ENCODE measurements at regions not wholly inside any gene's neighbourhood (a gene's known extent, or its start where the extent isn't known, plus 50 kb on each side); places are given as distances from the start of the nearest gene placed in this dataset.

- no peak for DNase-seq (ENCODE audit: low read depth)
Measured at GRCh38 chr20:48463916-48464315, 363.9 kb downstream of the PREX1 start.

GRCh38 chr20:48463096-48463720, 364.6 kb downstream of the PREX1 start:
- no peak for DNase-seq (ENCODE audit: low read depth)

DNA sequence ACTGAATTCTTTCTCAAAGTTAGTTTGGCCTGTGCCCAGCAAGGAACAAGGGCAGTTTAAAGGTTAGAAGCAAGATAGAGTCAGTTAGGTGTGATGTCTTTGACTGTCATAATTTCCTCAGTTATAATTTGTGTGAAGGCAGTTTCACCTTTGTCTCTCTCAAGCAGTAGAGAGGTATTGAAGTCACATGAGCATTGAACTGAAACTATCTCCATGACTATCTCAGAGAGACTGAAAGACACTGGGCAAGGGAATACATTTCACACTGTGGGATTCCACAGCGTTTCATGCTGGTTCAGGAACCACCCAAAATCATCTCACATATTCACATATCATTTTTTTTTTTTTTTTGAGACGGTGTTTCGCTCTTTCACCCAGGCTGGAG, 366.1 kb downstream of the PREX1 start:
- DNase-seq (ENCODE audit: low read depth), result no peak

- no peak for DNase-seq (ENCODE audit: low read depth)
Measured at GRCh38 chr20:48461091-48461734, 366.6 kb downstream of the PREX1 start.

DNA sequence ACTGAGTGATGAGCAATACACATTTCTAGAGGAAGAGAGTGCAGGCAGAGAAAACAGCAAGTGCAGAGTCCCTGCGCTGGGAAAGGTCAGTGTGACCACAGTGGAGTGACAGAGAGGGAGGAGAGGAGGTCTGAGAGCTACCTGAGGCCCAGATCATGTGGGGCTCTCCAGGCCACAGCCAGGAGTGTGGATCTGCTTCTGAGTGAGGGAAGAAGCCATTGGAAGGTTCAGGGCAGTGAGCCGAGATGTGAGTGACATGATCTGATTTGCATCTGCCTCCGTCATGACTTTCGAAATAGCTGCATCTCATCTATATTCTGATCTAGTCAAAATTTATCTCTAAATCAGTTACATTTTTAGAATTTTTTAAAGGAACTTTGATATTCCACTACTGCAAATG, 367.1 kb downstream of the PREX1 start:
- DNase-seq (ENCODE audit: low read depth), result no peak

GRCh38 chr20:48459722-48460395, 367.9 kb downstream of the PREX1 start:
- DNase-seq (ENCODE audit: low read depth), result no peak

DNA sequence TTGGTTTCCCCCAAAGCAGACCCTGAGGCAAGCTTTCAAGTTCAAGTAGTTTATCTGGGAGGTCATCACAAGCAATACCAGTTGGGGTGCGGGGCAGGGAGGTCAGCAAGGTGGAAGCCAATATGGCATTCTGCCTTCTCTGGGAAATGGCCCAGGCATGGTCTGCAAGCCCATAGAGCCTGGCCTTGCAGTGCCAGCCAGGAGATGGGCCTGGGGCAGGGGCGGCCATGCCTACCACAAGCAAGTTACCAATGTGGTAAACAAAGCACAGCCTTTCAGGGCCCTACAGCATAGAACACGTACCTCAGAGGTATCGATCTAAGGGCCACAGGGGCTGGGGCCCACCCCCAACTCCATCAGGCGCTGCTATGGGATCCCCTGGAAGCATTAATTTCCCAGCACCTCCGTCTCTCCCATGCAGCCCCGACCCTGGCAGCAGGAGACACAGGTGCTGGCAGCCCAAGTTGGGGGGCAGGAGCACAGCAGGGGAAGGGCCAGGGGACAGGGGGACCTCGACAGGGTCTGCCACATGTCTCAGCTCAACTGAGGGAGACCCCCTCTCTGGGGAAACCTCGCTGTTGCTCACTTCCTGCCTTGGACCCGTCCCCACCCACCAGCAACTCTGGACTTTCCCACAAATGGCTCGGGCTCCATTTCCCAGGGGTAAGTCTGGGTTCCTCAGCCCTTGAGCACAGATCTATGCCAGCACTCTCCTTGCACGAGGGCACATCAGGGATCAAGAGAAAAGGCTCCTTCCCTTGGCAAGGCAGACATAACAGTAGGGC, 369.0 kb downstream of the PREX1 start:
- DNase-seq (ENCODE audit: low read depth), result no peak

DNA sequence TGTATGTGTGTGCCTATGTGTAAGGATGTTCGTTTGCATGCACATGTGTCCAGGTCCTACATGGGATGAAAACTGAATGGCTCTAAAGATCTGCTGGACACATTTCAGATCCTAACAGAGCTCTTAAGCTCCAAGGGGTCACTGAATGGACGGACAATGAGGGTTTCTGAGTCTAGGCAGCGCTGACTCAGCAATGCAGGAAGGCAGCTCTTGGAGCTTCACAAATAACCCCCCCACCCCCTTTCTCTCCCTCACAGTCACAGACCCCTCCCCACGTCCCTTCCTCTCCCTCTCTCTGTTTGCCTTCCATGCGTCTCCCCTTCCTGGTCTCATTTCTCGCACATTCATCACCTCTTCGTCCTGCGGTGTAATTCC, 369.8 kb downstream of the PREX1 start:
- DNase-seq (ENCODE audit: low read depth), result no peak

- DNase-seq (ENCODE audit: low read depth), result no peak
Measured at GRCh38 chr20:48457193-48458002, 370.4 kb downstream of the PREX1 start.

DNA sequence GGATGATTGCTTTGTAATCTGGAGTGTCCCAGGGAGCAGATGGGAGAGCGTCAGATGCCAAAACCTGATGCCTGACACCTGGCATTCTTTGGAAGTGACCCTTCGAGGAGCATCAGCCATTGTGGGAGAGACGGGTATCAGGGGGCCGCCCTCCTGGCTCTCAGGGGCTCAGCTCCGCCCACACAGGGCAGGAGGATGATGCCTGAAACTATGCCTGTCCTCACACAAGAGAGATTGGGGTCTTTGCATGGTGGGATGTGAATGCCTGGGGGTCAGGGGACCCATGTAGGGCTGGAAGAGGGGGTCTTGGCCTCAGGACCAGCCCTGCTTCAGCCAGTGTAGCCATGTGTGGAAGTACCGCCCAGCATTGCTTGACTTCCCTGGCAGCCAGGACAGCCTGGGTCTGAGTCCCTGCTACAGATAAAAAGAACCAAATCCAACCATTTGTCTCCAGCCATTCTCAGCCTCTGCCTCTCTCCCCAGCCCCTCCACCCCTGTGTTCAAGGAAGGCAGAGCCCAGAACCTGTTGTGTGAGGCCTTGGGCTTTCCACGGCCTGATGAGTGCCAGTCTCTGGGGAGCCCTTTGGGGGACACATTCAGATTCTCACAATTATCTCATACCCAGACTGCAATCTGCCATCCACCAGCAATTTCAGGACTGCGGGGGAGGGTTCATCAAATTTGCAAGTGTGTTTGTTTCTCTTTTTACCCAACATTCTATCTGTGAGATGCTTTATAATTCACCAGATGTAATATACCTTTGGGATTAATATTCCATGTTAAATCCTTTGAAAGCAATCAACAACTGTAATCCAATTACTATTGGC, 371.2 kb downstream of the PREX1 start:
- DNase-seq (ENCODE audit: low read depth), result no peak

GRCh38 chr20:48455651-48456365, 372.0 kb downstream of the PREX1 start:
- no peak for DNase-seq (ENCODE audit: low read depth)

DNA sequence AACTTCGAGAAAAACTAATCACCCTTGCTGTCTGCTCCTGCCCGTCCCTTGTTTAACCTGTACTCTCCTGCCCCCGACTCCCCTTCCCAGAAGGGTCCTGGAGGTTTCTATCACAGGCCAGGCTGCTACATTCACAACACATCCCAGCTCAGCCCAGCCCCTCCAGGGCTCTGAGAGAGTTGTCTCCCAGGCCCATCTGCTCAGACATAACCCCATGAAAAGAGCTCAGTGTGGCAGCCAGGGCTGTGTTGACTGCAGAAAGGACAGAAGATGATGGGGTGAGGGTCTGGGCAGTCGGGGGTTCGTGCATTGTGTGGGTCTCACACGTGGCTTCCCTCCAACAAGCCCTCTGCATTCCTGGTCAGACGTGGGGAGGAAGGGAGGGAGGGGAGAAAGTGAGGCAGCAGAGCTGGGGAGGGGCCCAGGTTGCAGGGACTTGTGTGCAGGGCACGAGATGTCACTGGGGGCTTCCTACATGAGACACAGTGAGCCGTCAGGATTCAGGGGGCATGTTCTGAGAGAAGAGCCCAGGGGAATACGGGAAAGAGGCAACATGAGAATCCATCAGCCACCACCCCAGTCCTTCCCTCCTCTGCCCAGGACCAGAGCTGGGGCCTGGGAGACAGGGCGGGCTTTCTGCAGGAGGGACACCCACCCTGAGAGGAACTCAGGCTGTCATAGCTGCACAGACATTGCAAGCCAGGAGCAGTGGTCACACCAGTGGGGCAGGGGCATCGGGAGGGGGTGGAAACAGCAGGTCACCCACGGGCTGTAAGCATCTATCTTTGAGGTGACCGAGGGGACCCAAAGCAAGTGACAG, 372.9 kb downstream of the PREX1 start:
- no peak for DNase-seq (ENCODE audit: low read depth)

GRCh38 chr20:48453477-48454093, 374.2 kb downstream of the PREX1 start:
- DNase-seq (ENCODE audit: low read depth), result no peak

DNA sequence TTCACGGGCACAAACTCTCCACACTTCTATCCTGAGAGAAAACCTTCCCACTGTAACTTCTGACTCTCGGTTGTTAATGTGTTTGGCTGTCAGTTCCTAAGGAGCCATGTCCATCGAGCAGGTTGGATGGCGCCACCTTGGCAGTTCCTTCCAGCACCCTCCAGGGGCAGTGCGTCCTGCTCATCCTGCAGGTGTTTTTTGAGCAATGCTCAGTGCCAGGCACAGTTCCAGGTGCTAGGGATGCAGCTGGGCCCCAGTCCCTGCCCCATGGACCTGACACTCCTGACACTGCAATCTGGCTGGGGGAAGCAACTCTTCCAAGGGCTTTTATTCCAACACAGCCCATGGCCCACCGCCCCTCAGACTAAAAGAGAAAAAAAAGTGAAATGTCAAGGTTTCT, 376.4 kb downstream of the PREX1 start:
- DNase-seq (ENCODE audit: low read depth), result no peak

- DNase-seq (ENCODE audit: low read depth), result no peak
Measured at GRCh38 chr20:48448666-48449600, 378.9 kb downstream of the PREX1 start.

GRCh38 chr20:48447456-48447855, 380.3 kb downstream of the PREX1 start:
- no peak for DNase-seq (ENCODE audit: low read depth)

DNA sequence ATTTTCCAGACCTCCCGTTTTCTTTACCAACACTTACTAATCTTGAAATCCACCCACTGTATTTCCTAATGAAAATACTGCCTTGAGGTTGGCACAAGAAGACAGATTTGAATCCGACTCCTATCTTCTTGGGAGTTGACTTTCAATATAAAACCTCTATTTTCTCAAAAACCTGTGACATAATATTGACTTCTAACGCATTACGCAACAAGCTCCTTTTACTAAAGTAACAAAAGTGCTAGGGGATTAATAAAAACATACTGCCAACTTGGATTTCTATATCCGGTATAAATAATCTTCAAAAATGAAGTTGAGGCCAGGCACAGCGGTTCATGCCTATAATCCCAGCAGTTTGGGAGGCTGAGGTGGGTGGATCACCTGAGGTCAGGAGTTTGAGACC, 382.0 kb downstream of the PREX1 start:
- DNase-seq (ENCODE audit: low read depth), result no peak

GRCh38 chr20:48444249-48444648, 383.6 kb downstream of the PREX1 start:
- DNase-seq (ENCODE audit: low read depth), result no peak

Measured in activated T-cell treated with anti-CD3 and anti-CD28 coated beads for 48 hours (primary cell).